ENCODE measurements at regions not wholly inside any gene's neighbourhood (a gene's known extent, or its start where the extent isn't known, plus 50 kb on each side); places are given as distances from the start of the nearest gene placed in this dataset.

- DNase-seq = no peak
These were observed 52.2 kb upstream of the SPACA1 start for GRCh38 chr6:87995461-87995860.

DNA sequence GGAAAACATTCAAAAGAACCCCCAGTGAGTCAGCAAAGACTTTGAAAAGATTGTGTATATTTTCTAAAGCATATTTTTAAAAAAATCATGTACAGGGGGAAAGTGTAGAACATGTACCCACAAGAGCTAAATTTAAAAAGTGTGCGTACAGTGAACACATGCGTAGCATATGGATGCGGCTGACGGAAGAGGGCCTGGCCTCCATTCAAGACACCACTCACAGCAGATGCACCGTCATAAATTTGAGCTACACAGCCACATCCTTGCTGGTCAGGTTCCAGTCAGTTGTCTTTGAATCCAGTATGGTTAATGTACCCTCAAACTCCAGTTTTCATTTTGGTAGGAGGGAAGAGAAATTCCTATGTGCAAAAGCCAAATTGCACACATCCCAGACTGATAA is 54.3 kb upstream of the SPACA1 start:
- DNase-seq = no peak

DNA sequence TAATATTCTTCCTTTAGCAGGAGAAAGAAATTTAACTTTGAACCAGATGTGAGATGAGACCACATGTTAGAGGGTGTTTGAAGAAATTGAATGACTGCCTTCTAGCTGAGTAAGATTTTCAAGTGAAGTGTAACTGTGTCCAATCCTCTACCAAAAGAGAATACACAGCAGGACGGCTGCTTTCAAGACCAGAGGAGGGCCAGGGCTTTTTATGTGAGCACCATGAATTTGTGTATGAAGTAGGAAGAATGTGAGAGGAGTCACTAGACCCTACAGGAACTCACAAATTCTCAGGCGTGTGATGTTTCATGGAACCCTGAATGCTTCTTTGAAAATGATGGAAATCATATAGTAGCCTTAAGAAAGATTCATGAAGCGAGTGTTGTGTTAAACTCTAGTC is 56.8 kb upstream of the SPACA1 start:
- no peak for DNase-seq

DNA sequence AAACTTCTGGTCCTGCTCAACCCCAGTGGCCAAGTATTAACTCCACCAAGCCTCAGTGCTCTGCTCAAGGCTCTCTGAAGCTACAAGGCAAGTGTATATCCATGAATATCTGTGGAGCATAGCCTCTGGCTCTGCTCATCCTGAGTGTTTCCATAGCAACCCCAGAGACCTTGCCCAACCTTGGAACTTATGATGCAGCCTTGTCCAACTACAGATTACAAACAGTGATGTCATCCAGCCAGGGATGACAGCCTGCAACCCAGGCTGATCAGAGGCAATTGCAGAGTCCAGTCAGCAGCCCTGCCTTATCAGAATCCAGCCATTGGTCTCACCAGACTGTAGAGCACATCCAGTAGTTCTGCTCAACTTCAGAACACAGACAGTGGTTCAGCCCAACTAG is 65.5 kb upstream of the SPACA1 start:
- DNase-seq = no peak

DNA sequence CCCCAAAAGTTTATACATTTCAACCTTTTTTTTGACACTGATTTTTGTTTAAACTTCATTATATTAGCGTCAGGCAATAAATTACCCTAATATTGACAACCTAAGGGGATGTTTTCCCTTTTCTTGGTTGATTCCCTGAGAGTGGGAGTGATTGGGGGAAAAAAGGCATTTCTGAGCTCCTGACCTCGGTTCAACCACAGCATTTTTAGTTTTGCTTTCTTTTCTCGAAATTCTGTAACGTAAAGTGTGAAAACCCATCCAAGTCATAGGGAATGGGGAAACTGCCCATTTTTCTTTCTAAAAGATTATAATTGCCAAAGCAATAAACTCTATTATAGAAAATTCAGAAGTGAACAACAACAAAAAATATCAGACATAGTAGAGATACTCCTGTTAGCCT is 67.9 kb upstream of the SPACA1 start:
- no peak for DNase-seq

DNA sequence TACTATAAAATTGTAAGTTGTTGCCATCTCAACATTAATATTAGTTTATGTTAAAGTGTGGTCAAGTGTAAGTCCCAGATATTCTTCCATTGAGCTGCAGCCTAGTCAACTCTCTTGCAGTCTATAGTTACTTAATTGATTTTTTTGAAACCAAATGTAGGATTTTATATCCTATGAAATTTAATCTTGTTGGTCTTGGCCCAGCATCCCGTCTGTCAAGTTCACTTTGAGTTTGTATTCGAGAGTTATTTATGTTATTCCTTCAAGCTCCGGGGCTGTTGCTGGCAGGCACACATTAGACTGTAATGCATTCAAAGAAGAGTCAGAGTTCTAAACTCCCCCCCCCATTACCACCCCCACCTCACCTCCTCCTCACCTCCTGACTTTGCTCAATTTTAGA is 71.0 kb upstream of the SPACA1 start:
- no peak for DNase-seq

DNA sequence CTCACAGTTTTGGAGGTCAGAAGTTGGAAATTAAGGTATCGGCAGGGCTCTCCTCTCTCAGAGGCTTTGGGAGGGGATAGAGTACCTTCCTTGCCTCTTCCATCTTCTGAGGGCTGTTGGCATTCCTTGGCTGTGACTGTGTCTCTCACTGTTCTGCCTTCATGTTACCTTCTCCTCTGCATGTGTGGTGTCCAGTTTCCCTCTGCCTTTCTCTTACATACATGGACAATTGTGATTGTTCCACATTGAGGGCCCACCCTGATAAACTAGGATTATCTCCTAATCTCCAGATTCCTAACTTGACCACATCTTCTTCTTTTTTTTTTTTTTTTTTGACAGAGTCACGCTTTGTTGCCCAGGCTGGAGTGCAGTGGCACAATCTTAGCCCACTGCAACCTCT is 72.1 kb upstream of the SPACA1 start:
- DNase-seq = no peak

DNA sequence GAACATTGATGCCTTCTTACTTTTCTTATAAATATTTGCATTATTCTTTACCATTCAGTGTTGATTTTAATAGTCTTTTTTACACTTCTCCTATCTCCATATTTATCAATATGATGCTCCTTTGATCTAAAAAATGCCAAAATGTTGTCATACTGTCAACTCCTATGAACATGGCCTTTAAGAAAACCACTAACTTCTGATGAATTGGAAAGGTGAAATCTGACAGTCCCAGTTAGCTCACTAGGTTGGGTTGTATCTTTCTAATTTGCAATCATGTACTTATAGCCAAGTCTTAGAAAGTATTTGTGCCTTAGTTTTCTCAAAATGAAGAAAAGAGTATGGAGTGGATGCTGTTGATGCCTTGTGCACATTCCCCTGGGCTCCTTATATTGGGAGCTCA is 75.4 kb upstream of the SPACA1 start:
- no peak for DNase-seq

DNA sequence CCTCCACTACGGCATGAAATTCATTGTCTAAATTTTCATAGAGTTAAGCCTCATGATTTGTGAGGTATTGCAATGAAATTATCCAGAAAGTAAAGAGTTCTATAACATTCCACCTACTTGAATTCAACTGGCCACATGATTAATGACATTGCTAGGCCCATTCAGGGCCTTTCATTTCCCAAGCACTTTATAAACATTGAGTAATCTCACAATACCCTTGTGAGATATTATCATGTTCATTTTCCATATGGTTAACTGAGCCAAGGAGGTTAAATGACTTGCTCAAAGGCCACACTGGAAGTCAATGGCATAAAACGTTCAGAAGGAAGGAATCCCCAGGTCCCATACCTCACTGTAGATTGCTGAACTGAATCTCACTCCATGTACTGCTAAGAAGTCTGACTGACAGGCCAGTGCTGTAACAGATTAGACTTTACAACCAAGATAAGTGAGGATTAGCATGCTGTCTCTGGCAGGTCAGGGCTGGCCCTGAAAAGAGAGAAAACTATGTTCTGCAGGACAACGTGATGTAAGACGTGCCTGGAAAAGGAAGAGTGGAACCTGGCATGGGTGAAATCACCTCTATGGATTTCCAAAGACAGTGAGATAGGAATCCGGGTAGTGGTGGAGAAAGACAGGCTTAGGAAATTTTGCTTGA is 75.9 kb upstream of the SPACA1 start:
- no peak for DNase-seq

- peak; percentile 83 for DNase-seq
These were observed 79.0 kb upstream of the SPACA1 start for GRCh38 chr6:87968435-87969278.

DNA sequence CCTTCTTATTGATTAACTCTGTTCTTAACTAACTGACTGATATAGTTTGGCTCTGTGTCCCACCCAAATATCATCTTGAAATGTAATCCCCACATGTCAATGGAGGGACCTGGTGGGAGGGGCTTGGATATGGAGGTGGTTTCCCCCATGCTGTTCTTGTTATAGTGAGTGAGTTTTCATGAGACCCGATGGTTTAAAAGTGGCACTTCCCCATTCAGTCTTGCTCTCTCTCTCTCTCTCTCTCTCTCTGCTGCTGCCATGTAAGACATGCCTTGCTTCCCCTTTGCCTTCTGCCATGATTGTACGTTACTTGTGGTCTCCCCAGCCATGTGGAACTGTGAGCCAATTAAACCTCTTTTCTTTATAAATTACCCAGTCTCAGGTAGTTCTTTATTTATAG is 81.8 kb upstream of the SPACA1 start:
- no peak for DNase-seq

GRCh38 chr6:87959083-87959482 is 88.6 kb upstream of the SPACA1 start:
- DNase-seq = no peak

GRCh38 chr6:87951751-87952150 is 95.9 kb upstream of the SPACA1 start:
- DNase-seq = no peak

GRCh38 chr6:87950614-87951013 is 97.0 kb upstream of the SPACA1 start:
- DNase-seq = no peak

- DNase-seq = no peak
These were observed 98.4 kb upstream of the SPACA1 start for GRCh38 chr6:87949194-87949593.

- no peak for DNase-seq
These were observed 101.0 kb upstream of the SPACA1 start for GRCh38 chr6:87946669-87947068.

DNA sequence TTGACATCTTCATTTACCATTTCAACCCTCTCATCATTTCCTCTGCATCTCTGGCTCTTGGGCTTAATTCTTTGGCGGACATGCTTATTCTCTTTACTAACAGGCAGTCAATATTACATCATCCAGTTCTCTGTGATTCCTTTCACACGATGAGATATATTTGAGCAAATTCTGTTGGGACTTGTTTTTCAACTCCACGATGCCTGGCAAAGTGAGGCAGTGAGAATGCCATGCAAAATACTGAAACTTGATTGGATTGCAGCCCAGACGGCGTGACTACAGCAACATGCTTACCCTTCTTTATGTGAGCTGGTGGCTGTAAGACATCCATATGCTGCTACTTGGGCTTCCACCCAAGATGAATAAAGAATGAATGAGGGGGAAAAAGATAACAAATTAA is 101.7 kb upstream of the SPACA1 start:
- DNase-seq = no peak

GRCh38 chr6:87945181-87945580 is 102.5 kb upstream of the SPACA1 start:
- no peak for DNase-seq

DNA sequence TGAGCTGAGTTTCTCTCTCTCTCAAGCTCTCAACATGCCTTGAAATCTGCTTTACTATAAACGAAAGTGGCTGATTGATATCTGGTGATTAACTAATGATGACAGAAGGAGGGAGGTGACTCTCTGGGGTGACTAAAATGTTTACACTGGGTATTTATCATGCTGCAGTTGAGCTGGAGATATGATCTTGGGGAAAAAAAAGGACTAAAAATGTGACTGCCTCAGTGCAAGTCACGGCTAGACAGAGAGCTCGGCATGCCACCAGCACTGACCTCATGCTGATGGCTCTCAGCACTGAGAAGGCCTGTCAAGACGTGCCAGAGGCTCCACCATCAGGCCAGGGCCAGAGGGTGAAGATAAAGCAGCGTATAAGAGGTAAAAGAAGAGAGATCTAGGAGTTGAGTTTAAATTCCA is 103.1 kb upstream of the SPACA1 start:
- peak; percentile 7 for DNase-seq

DNA sequence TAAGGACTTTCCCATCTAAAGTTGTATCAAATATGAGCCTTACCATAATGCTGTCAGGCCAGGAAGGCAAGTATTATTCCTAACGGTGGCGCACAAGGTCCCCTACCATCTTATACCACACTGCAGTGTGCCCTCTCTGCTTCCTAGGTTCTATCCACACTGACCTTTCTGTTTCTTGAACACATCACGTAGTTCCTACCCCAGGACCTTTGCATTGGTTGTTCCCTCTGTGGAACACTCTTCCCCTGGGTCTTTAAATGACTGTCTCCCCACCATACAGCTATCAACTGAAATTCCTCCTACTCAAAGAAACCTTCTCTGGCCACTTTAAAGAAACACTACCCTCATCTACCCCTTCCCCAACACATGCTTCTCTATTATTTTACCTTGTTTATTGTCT is 104.5 kb upstream of the SPACA1 start:
- DNase-seq = no peak

GRCh38 chr6:87941556-87942358 is 105.9 kb upstream of the SPACA1 start:
- no peak for DNase-seq

- DNase-seq = peak; percentile 1
These were observed 107.9 kb upstream of the SPACA1 start for GRCh38 chr6:87939776-87940175.

GRCh38 chr6:87938287-87938686 is 109.4 kb upstream of the SPACA1 start:
- DNase-seq = no peak

DNA sequence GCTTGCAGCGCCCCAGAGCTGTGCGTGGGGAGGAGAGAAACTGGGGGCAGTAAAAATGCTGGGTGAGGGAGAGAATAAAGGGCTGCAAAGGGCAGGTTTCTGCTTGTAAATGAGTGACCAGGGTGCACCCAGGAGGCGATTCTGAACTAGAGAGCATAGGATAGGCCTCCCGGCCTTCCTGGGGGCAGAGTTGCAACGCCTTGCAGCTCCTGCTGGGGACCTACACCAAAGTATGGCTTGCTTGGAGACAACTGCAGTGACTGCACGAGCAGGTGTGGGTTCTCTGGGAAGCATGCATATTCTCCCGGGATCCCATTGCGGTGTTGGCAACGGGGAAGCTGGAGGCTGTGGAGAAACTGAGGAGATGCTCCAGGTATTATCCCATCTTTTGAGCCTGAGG is 111.6 kb upstream of the SPACA1 start:
- DNase-seq = no peak

Measured in NCI-H510A treated with DMSO at 0.1 percent for 48 hours (cell line).